Fibroblast of lung (primary cell): ENCODE measurements at regions not wholly inside any gene's neighbourhood (a gene's known extent, or its start where the extent isn't known, plus 50 kb on each side); places are given as distances from the start of the nearest gene placed in this dataset.

Experiments
- DNase-seq, 2 donors: peaks; one replicate each; pipeline versions ENCODE4 v3.0.0 to v3.0.0-alpha.2; 2010; ENCODE audit warnings: low read depth in 2 of 2
- H2AFZ ChIP-seq: 2 replicates; pipeline ENCODE4 v1.5.1; 2012; ENCODE audit warnings: low read length, control low read depth, inconsistent platforms
- H3K27ac ChIP-seq: 2 replicates; pipeline ENCODE4 v1.5.1; 2011; ENCODE audit warnings: low read length, control low read depth; ENCODE audit not compliant: insufficient read depth
- H3K27me3 ChIP-seq: 2 replicates; pipeline ENCODE4 v1.5.1; 2011; ENCODE audit warnings: mild to moderate bottlenecking, low read length; ENCODE audit not compliant: control insufficient read depth, insufficient read depth
- H3K36me3 ChIP-seq: 2 replicates; pipeline ENCODE4 v1.5.1; 2011; ENCODE audit warnings: low read length; ENCODE audit not compliant: control insufficient read depth, insufficient read depth
- H3K4me1 ChIP-seq: 2 replicates; pipeline ENCODE4 v1.5.1; 2011; ENCODE audit warnings: low read length; ENCODE audit not compliant: control insufficient read depth, insufficient read depth; ENCODE audit errors: extremely low read depth
- H3K4me2 ChIP-seq: 2 replicates; pipeline ENCODE4 v1.5.1; 2011; ENCODE audit warnings: low read length, control low read depth; ENCODE audit not compliant: insufficient read depth; ENCODE audit errors: extremely low read depth
- H3K4me3 ChIP-seq, 4 experiments: fragments of 200-600 bp in 1 of 4; sonication (generic) in 1 of 4; replicated peaks in 1 of 4; 2 replicates each; pipeline ENCODE4 v1.5.1; 2011 to 2016; ENCODE audit warnings: low read length in 4 of 4, low read depth in 3 of 4, mild to moderate bottlenecking in 3 of 4, control low read depth in 2 of 4, inconsistent platforms in 1 of 4, mixed read lengths in 1 of 4; ENCODE audit not compliant: insufficient read depth in 1 of 4; ENCODE audit errors: control extremely low read depth in 1 of 4
- H3K79me2 ChIP-seq: 2 replicates; pipeline ENCODE4 v1.5.1; 2012; ENCODE audit warnings: mild to moderate bottlenecking, low read length, inconsistent platforms; ENCODE audit not compliant: control insufficient read depth, insufficient read depth
- H3K9ac ChIP-seq: 2 replicates; pipeline ENCODE4 v1.5.1; 2011; ENCODE audit warnings: mild to moderate bottlenecking, low read length, control low read depth; ENCODE audit not compliant: insufficient read depth
- H3K9me3 ChIP-seq: 2 replicates; pipeline ENCODE4 v1.5.1; 2012; ENCODE audit warnings: low read depth, low read length; ENCODE audit not compliant: control insufficient read depth, insufficient read depth
- H4K20me1 ChIP-seq: 2 replicates; pipeline ENCODE4 v1.5.1; 2011; ENCODE audit warnings: low read length; ENCODE audit not compliant: control insufficient read depth, insufficient read depth; ENCODE audit errors: extremely low read depth
- CTCF ChIP-seq, 2 donors: IDR thresholded peaks in 1 of 2; conservative IDR thresholded peaks in 1 of 2; 1 replicate in 1 of 2; 2 replicates in 1 of 2; pipeline ENCODE4 v1.5.1; 2011 to 2012; ENCODE audit warnings: low read length in 2 of 2, control low read depth in 1 of 2, inconsistent platforms in 1 of 2, low read depth in 1 of 2, mild to moderate bottlenecking in 1 of 2
- EZH2 ChIP-seq: IDR thresholded peaks from 2 replicates; pipeline ENCODE4 v1.5.1; 2012; ENCODE audit warnings: low read length, control low read depth, mild to moderate bottlenecking; ENCODE audit errors: missing control alignments

GRCh38 chr6:81049425-81050042 is 702.9 kb downstream of the TENT5A start:
- Histone ChIP-seq H3K27ac (no peak overlapping the region), H3K4me2 (no peak overlapping the region), H2AFZ (no peak overlapping the region), H3K27me3 (no peaks in the 10 kb centered on the region), H4K20me1 (no peaks in the 10 kb centered on the region), H3K4me1 (no peaks in the 10 kb centered on the region), H3K9me3 (no peaks in the 10 kb centered on the region), H3K36me3 (no peaks in the 10 kb centered on the region), H3K79me2 (no peaks in the 10 kb centered on the region), H3K4me3 (no peak overlapping the region), H3K9ac (no peak overlapping the region)
- TF ChIP-seq CTCF (conservative IDR thresholded peaks at IDR 0.05 in 1 of 2, IDR thresholded peaks at IDR 0.05 in 1 of 2; ENCODE audit: low read depth in 1 of 2, low read length in 2 of 2) (no peak), EZH2 (no peak)
- peak; percentile 15 to 47 for DNase-seq

DNA sequence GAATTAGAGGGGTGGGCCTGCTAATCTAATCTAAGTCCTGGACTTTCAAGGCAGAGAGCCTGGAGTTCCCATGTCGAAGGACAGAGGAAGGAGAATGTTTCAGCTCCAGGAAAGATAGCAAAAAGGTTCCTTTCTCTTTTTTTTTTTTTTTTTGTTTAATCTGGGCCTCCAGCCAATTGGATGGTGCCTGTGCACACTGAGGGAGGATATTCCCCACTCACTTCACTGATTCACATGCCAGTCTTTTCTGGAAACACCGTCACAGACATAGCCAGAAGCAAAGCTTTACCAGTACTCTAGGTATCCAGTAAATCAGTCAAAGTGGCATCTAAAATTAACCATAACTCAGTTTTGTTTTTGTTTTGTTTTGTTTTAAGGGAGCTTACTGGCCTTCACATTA is 721.1 kb downstream of the TENT5A start:
- Histone ChIP-seq H3K9ac (no peak overlapping the region), H3K4me2 (no peak overlapping the region), H3K27me3 (no peaks in the 10 kb centered on the region), H3K79me2 (no peaks in the 10 kb centered on the region), H3K4me3 (no peak overlapping the region), H3K27ac (no peak overlapping the region), H3K36me3 (no peaks in the 10 kb centered on the region), H3K4me1 (no peaks in the 10 kb centered on the region), H2AFZ (no peak overlapping the region), H4K20me1 (no peaks in the 10 kb centered on the region), H3K9me3 (no peaks in the 10 kb centered on the region)
- peak in 1 of 2 donors; percentile 2 for DNase-seq
- TF ChIP-seq EZH2 = no peak
- no peak for TF ChIP-seq CTCF (conservative IDR thresholded peaks at IDR 0.05 in 1 of 2, IDR thresholded peaks at IDR 0.05 in 1 of 2; ENCODE audit: low read depth in 1 of 2, low read length in 2 of 2)

GRCh38 chr6:81026041-81026553 is 726.4 kb downstream of the TENT5A start:
- Histone ChIP-seq H3K4me2 (no peak overlapping the region), H3K27ac (no peak overlapping the region), H3K9me3 (no peaks in the 10 kb centered on the region), H3K27me3 (no peaks in the 10 kb centered on the region), H3K36me3 (no peaks in the 10 kb centered on the region), H3K9ac (no peak overlapping the region), H3K4me1 (no peaks in the 10 kb centered on the region), H2AFZ (no peak overlapping the region), H3K79me2 (no peaks in the 10 kb centered on the region), H4K20me1 (no peaks in the 10 kb centered on the region), H3K4me3 (no peak overlapping the region)
- no peak for DNase-seq
- TF ChIP-seq EZH2 (no peak), CTCF (conservative IDR thresholded peaks at IDR 0.05 in 1 of 2, IDR thresholded peaks at IDR 0.05 in 1 of 2; ENCODE audit: low read depth in 1 of 2, low read length in 2 of 2) (no peak)
